ENCODE measurements at regions not wholly inside any gene's neighbourhood (a gene's known extent, or its start where the extent isn't known, plus 50 kb on each side); places are given as distances from the start of the nearest gene placed in this dataset.

DNA sequence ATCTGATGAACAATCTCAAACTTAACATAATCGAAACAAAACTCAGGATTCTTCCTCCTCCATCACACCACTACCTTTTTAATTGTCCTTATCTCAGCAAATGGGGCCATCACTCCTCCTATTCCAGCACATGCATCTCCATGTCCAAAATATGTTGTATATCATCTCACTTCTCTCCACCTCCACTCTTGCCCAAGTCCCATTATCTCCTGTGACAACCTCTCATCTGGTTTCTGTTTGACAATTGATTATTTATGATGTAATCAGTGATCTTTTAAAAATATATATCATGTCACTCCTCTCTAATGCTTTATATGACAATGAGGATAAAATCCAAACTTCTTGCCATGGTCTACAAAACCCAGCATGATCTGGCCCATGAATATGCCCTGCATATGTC, 200.8 kb upstream of the HMGA2 start:
- no peak for DNase-seq (ENCODE audit: low read depth in 2 of 2)

GRCh38 chr12:65624554-65625086, 199.7 kb upstream of the HMGA2 start:
- no peak for DNase-seq (ENCODE audit: low read depth in 2 of 2)

- no peak for DNase-seq (ENCODE audit: low read depth in 2 of 2)
These were observed 196.2 kb upstream of the HMGA2 start for GRCh38 chr12:65628061-65628460.

DNA sequence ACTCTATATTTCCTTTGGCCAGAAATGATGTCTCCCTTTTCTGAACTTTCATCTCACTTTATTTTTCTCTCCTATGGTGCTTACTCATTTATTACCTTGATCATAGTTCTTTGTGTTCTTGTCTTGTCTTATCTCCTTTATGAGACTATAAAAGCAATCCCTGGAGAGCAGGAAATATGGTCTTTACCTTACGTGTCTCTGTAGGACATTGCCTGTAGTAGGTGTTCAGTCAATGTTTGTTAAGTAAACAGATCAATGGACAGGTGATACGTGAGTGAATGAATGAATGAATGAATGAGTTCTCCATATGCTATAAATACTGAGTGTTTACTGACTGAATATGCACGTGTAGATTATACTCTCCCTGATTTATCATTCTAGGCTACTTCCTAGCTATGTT, 193.7 kb upstream of the HMGA2 start:
- no peak for DNase-seq (ENCODE audit: low read depth in 2 of 2)

GRCh38 chr12:65631621-65632111, 192.6 kb upstream of the HMGA2 start:
- no peak for DNase-seq (ENCODE audit: low read depth in 2 of 2)

GRCh38 chr12:65632131-65632855, 192.0 kb upstream of the HMGA2 start:
- DNase-seq (ENCODE audit: low read depth in 2 of 2): no peak

- DNase-seq (ENCODE audit: low read depth in 2 of 2): no peak
These were observed 190.2 kb upstream of the HMGA2 start for GRCh38 chr12:65634061-65634460.

DNA sequence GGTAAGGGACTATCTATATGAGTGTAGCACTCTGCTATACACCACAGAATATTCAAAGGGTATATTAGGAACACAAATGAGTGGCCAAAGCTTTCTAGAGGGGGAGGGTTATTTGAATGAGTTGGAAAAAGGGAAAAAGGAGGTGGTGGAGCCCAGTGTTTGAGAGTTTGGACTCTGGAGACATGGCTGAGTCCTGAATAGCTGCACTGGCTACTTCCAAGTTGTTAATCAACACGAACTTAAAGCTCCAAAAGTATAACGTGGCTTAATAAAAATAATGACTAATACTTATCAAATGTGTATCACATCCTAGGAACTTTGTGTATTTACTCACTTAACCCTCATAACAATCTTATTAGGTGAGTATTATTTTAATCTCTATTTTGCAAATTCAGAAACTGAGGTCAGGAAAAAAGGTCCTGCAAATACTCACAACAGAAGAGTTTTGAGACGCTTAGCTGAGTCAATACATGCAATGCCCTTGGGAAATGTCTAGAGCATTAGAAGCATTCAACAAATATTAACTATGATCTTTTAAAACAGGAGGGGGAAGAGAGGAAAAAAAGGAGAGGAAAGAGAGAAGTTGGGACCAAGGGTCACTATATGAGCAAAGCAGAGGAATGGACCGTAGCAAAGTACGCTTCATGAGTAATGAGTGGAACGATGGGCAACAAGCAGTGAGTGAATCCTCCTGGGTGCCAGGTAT, 189.5 kb upstream of the HMGA2 start:
- DNase-seq (ENCODE audit: low read depth in 2 of 2): no peak

DNA sequence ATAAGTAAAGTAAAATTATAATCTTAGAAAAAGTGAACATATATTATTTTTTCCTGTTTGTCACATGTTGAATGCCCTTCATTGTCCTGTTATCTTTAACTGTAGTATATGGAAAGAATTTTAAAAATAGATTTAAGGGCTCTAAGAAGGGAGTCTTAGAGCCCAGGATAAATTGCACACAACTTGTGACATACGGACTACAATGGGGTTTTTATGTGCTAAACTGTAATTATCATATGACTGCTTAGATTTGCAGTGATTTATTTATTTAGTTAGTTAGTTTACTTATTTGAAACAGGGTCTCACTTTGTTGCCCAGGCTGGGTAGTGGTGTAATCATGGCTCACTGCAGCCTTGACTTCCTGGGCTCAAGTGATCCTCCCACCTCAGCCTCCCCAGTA, 187.8 kb upstream of the HMGA2 start:
- no peak for DNase-seq (ENCODE audit: low read depth in 2 of 2)

DNA sequence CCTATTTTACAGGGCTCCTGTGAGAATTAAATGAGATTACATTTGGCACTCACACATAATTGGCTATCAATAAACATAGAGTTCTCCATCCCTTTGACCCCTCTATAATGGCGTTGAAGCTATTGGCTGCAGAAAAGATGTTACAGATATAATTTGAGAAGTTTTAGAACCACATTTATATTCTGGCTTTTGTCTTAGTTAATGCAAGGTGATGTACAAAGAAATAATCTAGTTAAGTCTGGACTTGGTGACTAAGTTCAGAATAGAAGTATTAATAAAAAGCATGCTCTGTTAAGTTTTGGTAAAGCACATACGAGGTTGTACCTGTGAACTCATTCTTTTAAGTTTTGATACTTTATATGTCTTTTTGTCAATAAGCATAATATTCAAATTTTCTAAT, 187.1 kb upstream of the HMGA2 start:
- DNase-seq (ENCODE audit: low read depth in 2 of 2): no peak

DNA sequence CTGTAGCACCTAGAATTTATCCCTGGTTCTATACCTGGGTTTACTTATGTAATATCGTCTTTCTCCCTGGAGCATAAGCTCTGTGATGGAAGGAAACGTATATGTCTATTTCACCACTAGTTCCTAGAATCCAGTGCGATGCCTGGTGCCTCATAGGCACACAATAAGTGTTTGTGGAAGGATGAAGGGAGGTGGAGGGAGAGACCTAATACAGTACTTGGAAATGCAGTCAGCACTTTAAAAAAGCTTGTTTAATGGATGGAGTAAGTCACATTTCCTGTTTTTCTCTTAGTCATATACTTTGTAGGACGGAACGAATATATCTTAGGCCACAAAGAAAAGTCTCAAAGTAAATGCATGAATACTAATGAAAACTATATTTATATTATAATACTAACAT, 186.5 kb upstream of the HMGA2 start:
- no peak for DNase-seq (ENCODE audit: low read depth in 2 of 2)

DNA sequence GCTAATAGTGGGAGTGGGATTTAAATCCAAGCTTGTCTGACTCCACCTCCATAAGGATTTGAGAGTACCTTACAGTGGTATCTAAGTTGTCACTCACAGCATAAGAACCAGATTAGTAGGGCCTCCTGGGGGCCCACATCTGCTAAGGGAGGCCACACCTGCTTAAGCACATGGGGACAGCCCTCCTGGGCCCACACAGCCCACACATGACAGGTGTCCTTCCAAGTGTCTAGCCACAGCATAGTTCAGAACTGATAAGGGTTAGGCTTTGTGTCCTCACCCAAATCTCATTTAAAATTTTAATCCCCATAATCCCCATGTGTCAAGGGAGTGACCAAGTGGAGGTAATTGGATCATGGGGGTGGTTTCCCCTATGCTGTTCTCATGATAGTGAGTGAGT, 186.0 kb upstream of the HMGA2 start:
- no peak for DNase-seq (ENCODE audit: low read depth in 2 of 2)

- no peak for DNase-seq (ENCODE audit: low read depth in 2 of 2)
These were observed 183.8 kb upstream of the HMGA2 start for GRCh38 chr12:65640489-65640901.

DNA sequence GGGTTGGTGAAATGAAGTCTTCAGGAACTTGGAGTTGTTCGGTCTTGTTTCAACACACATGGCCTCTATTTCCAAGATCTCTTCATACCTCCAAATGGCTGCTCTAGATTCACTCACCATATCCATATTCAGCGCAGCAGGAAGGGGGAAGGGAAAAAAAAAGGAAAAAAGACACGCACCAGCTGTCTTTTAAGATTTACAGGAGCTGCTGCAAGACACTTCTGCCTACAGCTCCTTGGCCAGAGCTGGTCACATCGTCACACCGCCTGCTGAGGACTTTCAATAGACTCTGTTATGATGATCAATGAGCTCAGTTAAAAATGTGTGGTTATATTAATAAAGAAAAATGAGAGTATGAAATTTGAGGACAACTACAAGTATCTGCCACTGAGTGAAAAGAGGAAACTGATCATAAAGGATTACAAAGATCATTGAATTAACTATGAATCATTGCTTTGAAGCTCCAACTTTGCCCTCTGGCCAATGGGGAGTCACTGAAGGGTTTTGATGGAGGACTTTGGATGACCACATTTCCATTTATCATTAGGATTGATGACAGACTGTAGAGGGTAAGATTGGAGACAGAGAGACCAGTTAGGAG, 182.1 kb upstream of the HMGA2 start:
- DNase-seq (ENCODE audit: low read depth in 2 of 2): no peak

GRCh38 chr12:65643171-65643570, 181.1 kb upstream of the HMGA2 start:
- no peak for DNase-seq (ENCODE audit: low read depth in 2 of 2)

GRCh38 chr12:65643595-65644386, 180.5 kb upstream of the HMGA2 start:
- DNase-seq (ENCODE audit: low read depth in 2 of 2): no peak

DNA sequence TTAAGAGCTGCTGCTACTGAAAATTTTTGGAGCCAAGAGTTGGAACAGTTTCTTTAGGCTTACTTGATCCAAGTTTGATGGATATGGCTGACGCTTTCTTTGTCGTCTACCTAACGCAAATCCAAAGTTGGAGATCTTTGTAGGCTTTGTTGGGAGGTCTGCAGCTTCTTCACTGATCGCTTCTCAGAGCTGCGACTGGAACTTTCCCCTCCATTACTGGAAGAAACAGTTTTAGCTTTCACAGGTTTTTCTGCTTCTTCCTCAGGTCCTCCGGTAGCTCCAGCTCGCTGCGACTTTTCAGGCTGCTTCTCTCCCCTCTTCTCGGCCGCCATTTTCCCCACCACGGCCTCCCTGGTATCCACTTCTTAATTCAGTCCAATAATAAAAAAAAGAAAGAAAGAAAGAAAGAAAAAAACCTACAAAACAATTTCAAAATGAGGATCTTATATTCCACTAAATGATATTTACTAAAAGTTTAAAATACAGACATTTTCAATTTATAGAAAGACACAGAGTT, 178.1 kb upstream of the HMGA2 start:
- DNase-seq (ENCODE audit: low read depth in 2 of 2): no peak

DNA sequence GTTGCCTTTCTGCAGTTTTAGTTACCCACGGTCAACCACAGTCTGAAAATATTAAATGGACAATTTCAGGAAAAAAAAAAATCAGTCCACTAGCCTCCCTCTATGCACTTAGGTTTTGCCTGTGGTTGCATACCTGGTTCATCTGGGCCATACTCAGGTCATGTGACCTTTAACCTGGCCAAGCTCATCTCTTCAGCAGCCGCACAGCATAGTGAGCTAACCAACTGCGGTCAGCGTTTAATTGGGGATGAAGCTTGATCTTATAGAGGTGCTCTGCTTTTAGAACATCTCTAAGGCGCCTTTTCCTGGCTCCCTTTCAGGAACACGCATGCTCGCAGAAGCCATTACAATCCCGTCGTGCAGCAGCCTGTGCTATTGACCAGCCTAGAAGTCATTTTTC, 177.2 kb upstream of the HMGA2 start:
- no peak for DNase-seq (ENCODE audit: low read depth in 2 of 2)

DNA sequence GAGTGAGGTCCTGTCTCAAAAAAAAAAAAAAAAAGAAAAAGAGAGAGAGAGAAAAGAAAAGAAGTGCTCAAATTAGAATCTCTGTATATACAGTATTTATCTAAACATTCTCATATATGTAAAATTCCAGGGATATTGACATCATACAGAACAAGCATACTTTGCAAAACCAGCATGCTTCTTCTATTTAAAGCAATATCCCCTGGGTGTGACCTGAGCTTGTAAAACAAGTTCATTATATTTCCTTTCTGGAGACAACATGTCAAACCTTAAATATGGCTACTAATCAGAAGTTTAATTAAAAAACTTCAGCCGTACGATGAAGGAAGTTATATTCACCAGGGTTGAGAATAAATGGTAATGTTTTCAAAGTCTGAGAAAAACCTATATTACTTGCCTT, 175.8 kb upstream of the HMGA2 start:
- DNase-seq (ENCODE audit: low read depth in 2 of 2): no peak

DNA sequence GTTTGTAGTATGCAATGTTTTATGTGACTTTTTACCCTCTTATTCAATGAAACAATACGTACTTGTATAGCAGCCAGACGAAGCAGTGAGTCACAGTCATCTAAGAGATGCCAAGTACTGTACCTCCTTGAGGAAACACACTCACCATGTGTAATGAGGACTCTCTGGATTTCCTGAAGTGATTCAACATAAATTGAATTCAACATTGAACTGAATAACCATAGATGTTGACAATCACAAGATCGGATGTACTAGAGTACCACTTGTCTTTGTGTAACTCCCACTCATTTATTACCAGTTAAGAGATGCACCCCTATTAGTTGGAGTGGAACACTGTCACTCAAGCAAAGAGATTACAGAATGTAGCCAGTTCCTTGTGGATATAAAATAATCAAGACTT, 175.2 kb upstream of the HMGA2 start:
- no peak for DNase-seq (ENCODE audit: low read depth in 2 of 2)

- DNase-seq (ENCODE audit: low read depth in 2 of 2): no peak
These were observed 173.2 kb upstream of the HMGA2 start for GRCh38 chr12:65651060-65651459.

- DNase-seq (ENCODE audit: low read depth in 2 of 2): no peak
These were observed 171.0 kb upstream of the HMGA2 start for GRCh38 chr12:65653321-65653720.
